Activated CD4-positive, alpha-beta T cell treated with anti-CD3 and anti-CD28 coated beads, Interleukin-2, amount 50 U/mL, for 48 hours (primary cell): ENCODE measurements at regions not wholly inside any gene's neighbourhood (a gene's known extent, or its start where the extent isn't known, plus 50 kb on each side); places are given as distances from the start of the nearest gene placed in this dataset.

Experiments used
- DNase-seq, 2 experiments: peaks; one replicate each; pipeline ENCODE4 v3.0.0-alpha.2; 2020

DNA sequence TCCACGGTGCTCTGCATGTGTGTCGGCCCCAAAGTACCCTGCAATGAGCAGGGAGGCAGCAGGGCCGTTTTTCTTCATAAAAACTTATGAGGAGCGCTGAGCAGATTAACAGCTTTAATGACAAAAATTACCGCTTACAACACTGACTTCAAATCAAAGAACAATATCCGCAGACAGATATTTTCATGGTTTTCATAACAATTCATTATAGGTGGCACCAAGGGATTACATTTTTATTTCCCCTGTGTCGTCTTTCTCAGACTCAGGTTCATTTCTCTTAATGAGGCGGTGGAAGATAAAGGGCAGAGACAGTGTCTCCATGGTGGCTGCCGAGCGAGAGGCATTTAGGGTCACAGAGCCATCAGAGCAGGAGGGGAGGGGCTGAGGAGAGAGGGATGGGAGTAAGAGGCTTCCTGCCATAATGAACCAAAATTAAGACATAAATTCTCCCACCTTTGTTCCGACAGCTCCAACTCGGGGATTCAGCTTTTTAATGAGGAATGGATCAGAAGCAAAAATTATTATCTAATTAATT lies 240.7 kb upstream of the CLINT1 start:
- DNase-seq, result no peak

DNA sequence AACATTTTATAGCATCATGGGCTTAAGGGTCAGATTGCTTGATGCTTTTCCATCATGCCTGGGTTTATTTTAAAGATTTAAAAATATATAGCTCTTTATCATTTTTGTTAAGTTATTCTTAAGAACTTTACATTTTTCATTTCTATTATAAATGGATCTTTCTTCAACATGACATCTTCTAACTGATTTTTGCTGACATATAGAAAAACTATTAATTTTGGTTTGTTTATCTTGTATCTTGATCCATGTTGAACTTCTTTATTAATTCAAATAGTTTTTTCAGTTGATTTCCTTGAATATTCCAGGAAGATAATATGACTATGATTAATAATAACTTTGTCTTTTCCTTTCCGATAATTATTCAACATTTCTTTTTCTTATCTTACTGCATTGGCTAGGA lies 237.9 kb upstream of the CLINT1 start:
- DNase-seq, result no peak

GRCh38 chr5:158086856-158087255 lies 227.9 kb upstream of the CLINT1 start:
- DNase-seq, result no peak

GRCh38 chr5:158084292-158084691 lies 225.3 kb upstream of the CLINT1 start:
- no peak for DNase-seq

DNA sequence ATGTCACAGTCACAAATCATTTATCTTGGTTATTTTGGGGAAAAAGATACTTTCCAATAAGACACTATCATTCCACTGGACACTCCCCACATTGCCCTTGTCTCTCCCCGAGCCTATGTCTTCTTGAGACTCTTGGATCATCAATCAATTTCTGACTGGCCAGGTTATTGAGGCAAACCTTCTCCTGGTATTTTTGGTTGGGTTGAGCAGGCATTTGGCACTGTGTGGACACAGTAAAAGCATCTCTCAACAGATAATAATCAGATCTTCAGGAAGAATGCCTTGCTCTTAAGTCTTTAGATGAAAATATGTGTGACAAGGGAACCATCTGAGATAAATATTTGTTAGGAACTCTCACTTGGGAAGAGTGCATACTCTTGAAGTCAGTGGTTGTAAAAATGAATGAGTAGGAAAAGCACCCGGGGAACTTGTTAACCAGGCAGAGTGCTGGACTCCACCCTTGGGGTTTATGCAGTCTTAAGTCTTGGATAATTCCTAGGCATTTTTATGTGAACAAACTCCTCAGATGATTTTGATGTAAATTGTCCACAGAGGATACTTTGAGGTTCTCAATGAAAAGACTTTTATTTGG lies 223.8 kb upstream of the CLINT1 start:
- DNase-seq, result no peak

DNA sequence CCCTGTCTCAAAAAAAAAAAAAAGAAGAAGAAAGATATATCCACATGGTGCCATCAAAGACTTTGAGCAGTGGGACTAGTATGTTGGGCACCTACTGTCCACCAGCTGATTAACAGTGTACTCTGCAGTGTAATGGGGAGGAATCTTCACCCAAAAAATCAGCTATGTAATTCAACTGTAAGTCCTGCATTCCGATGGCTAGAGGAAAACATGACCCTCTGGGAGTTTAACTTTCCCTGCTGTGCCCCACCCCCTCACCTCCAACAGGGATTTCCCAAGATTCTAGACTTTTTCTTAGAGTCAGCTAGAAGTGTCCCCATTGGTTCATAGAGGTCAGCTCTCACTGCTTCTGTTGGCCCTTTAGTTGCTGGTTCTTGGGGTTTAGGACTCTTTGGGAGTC lies 221.2 kb upstream of the CLINT1 start:
- DNase-seq, result no peak

- DNase-seq, result no peak
Observed at GRCh38 chr5:158079097-158079496, 220.2 kb upstream of the CLINT1 start.

DNA sequence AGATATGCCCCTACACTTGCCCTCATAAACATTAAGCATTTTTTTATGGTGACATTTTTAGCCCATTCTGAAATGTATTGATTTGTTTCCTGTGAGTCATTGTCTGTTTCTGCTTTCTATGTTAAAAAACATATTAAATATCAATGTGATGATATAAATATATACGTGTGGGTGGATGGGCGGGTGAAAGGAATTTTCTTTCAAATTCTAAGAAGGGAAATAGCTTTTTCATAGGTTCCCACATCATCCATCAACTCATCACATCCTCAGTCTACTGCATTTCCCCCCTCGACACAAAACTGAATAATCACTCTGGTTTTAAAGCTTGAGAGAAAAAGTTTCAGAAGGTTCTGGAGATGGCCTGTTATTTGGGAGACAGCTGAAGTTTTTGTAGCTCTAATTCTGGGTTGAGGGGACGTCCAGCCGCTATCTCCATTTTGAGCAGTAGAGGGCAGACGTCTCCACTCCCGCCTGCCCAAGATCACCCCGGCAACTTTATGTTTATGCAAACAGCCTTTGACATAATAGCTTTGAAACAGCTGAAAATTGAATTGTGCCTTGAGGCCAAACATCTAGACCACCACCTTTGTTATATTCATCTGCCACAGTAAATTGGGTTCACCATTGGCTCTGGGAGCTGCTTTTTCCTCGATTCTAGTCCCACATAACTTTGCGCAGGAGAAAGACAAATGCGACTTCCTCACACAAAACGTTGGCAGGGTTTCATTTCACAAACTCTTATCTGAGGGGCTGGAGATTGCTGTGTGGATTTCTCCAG lies 216.2 kb upstream of the CLINT1 start:
- DNase-seq, result peak; percentile 46 to 50

- DNase-seq, result no peak
Observed at GRCh38 chr5:158074597-158074991, 215.6 kb upstream of the CLINT1 start.

- DNase-seq, result no peak
Observed at GRCh38 chr5:158070859-158071258, 211.9 kb upstream of the CLINT1 start.

GRCh38 chr5:158069838-158070237 lies 210.9 kb upstream of the CLINT1 start:
- no peak for DNase-seq

GRCh38 chr5:158068964-158069363 lies 210.0 kb upstream of the CLINT1 start:
- no peak for DNase-seq

GRCh38 chr5:158066076-158066475 lies 207.1 kb upstream of the CLINT1 start:
- DNase-seq, result no peak

GRCh38 chr5:158064334-158065123 lies 205.6 kb upstream of the CLINT1 start:
- DNase-seq, result no peak

GRCh38 chr5:158063052-158063451 lies 204.1 kb upstream of the CLINT1 start:
- DNase-seq, result no peak

DNA sequence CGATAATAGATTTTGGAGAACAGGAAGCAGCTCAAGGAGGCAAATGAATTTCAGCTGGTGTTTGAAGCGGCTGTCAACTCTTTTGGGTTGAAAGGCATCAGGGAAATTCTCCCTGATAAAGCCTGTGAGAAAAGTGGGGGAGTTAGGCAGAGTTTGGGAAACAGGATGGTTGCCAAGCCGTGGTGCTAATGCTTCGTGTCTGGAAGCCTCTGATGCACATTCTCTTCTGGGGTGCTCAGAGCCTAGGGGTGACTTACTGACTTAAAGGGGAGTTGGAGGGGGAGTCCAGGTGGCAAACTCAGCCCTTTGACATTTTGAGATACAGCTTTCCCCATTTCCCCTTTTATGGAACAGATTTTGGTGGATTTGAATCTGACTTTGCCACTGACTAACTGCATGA lies 202.5 kb upstream of the CLINT1 start:
- DNase-seq, result no peak

DNA sequence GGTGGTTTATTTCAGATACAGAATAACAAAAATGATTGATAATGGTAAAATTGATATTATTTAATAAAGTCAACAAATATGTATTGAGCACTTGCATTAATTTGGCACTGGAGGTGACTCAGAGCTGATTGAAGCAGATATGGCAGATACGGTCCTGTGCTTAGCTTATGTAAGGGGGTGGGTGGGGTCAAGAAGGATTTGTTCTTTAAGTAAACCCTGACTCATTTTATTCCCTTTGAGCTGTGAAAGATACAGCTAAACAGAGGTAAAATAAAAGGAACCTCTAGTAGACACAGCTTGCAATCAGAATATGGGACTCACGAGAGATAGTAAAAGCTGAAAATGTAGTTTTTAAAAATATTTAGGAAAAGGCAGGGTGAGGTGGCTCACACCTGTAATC lies 201.3 kb upstream of the CLINT1 start:
- no peak for DNase-seq

- DNase-seq, result no peak
Observed at GRCh38 chr5:158058208-158059120, 199.5 kb upstream of the CLINT1 start.

DNA sequence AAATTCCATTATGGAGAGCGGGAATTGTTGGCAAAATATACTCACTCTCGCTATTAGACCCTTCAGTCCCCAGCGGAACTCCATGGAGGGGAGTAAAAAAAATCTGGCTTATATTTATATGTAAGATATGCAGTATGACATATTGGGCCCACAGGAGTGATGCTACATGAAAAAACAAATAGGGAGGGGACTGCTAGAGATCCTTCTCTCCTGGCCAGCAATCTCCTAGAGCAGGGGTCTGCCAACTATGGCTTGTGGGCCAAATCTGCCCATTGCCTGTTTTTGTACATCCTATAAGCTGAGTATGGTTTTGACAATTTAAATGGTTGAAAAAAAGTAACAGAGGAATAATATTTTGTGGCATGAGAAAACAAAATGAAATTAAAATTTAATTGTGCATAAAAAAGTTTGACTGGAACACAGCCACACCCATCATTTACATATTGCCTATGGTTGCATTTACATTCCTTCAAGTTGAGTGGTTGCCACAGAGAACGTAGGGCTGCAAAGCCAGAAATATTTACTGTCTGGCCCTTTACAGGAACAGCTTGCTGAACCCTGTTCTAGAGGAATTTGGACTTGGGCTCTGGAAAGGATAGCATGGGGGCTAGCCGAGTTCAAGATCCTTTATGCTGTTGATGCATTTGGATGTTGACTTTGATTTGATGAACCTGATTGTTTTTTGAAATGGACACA lies 197.3 kb upstream of the CLINT1 start:
- DNase-seq, result no peak

DNA sequence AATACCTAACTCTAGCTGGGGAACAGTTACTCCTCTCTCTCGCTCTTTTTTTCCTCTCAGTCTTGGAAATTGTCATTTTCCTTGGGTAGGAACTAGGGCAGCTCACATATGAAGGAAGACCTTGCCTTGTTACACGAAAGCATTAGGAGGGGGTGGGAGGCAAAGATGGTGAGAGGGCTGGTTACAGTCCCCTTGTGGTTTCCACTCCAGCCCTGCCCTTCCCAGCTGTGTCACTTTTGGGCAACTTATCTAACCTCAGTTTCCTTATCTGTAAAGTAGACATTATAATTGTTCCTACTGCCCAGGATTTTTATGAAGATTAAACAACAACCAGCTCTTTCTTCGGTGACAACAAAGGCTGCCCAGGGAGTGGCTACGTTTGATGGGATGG lies 196.2 kb upstream of the CLINT1 start:
- DNase-seq, result no peak

GRCh38 chr5:158054223-158055110 lies 195.5 kb upstream of the CLINT1 start:
- DNase-seq, result no peak
